K562 (cell line): ENCODE measurements at regions not wholly inside any gene's neighbourhood (a gene's known extent, or its start where the extent isn't known, plus 50 kb on each side); places are given as distances from the start of the nearest gene placed in this dataset.

ENCODE experiments used
- ATAC-seq: fragments of 200-7000 bp; cut with Tn5 transposase; 3 replicates; pipeline ENCODE4 v1.9.1; 2020; ENCODE audit warnings: moderate library complexity
- BruUV-seq: library from RNA; stranded (reverse); fragments of 400-500 nt; replicated peaks from 2 replicates; lab custom pipeline; 2021; lab: Mats Ljungman, UMichigan
- CTCF ChIA-PET: fragments of 300-600 bp; formaldehyde crosslinking; extraction: SDS; loops from one replicate; lab custom pipeline; 2021; ENCODE audit warnings: low intra/inter-chr PET ratio; lab: Yijun Ruan, JAX
- POLR2A ChIA-PET: fragments of 300-600, 350-650 bp; sonication (Branson Sonifier 250); formaldehyde crosslinking; extraction: SDS; loops from one replicate; lab custom pipeline; 2021; ENCODE audit warnings: antibody characterized with exemption, inconsistent platforms; lab: Yijun Ruan, JAX
- DNase-seq, 4 experiments: peaks; one replicate each; pipeline versions ENCODE4 v3.0.0 to v3.0.0-alpha.2; 2011 to 2018; ENCODE audit warnings: low spot score in 3 of 4, mixed read lengths in 3 of 4; ENCODE audit errors: extremely low read depth in 1 of 4
- FAIRE-seq: peaks from 2 replicates; lab custom pipeline; 2011; peaks lifted over from hg19 to GRCh38; lab: Jason Lieb, UNC
- H2AFZ ChIP-seq: 2 replicates; pipeline ENCODE4 v1.6.0; 2011; ENCODE audit warnings: low read depth, low read length, control low read depth, inconsistent platforms
- H3K27ac ChIP-seq: fragments of 200-600 bp; 3 replicates; pipeline ENCODE4 v1.8.0; 2011; ENCODE audit warnings: low read depth, mild to moderate bottlenecking, control low read depth, inconsistent platforms, low read length, moderate library complexity, mixed read lengths; ENCODE audit errors: extremely low read depth
- H3K27me3 ChIP-seq, 2 experiments: fragments of 300-600 bp in 1 of 2; 2 replicates in 1 of 2; 3 replicates in 1 of 2; pipeline versions ENCODE4 v1.6.0 to v1.8.0; 2011; ENCODE audit warnings: inconsistent platforms in 2 of 2, low read length in 2 of 2, mild to moderate bottlenecking in 1 of 2, mixed read lengths in 1 of 2, moderate library complexity in 1 of 2; ENCODE audit not compliant: control insufficient read depth in 2 of 2, insufficient read depth in 2 of 2
- H3K36me3 ChIP-seq: fragments of 300-600 bp; 3 replicates; pipeline ENCODE4 v1.8.0; 2011; ENCODE audit warnings: mild to moderate bottlenecking, low read length, inconsistent platforms; ENCODE audit not compliant: control insufficient read depth, insufficient read depth
- H3K4me1 ChIP-seq, 2 experiments: fragments of 200-600 bp in 1 of 2; replicated peaks in 1 of 2; 2 replicates in 1 of 2; 3 replicates in 1 of 2; pipeline versions ENCODE4 v1.5.1 to v1.8.0; 2011; ENCODE audit warnings: inconsistent platforms in 2 of 2, low read length in 2 of 2, mild to moderate bottlenecking in 1 of 2, mixed read lengths in 1 of 2, moderate library complexity in 1 of 2; ENCODE audit not compliant: control insufficient read depth in 2 of 2, insufficient read depth in 2 of 2
- H3K4me2 ChIP-seq: 2 replicates; pipeline ENCODE4 v1.6.1; 2011; ENCODE audit warnings: low read length, control low read depth, inconsistent platforms, mixed read lengths; ENCODE audit not compliant: insufficient read depth
- H3K4me3 ChIP-seq: fragments of 200-600 bp; sonication (generic), shearing (Covaris generic); 2 replicates; pipeline ENCODE4 v1.5.1; 2016; ENCODE audit warnings: control low read depth, inconsistent platforms
- H3K79me2 ChIP-seq: fragments of 200-600 bp; 3 replicates; pipeline ENCODE4 v1.8.0; 2011; ENCODE audit warnings: low read length, inconsistent platforms; ENCODE audit not compliant: control insufficient read depth, insufficient read depth
- H3K9ac ChIP-seq, 2 experiments: 2 replicates each; pipeline versions ENCODE4 v1.6.0 to v1.6.1; 2011; ENCODE audit warnings: low read depth in 2 of 2, low read length in 2 of 2, control low read depth in 1 of 2, inconsistent platforms in 1 of 2, mild to moderate bottlenecking in 1 of 2, mixed read lengths in 1 of 2; ENCODE audit not compliant: insufficient read depth in 1 of 2
- H3K9me1 ChIP-seq: one replicate; pipeline ENCODE4 v1.6.0; 2011; ENCODE audit warnings: inconsistent platforms, mild to moderate bottlenecking, low read length, moderate library complexity; ENCODE audit not compliant: control insufficient read depth, insufficient read depth
- H3K9me3 ChIP-seq: replicated peaks from 2 replicates; pipeline ENCODE4 v1.5.1; 2011; ENCODE audit warnings: low read depth, low read length, inconsistent platforms; ENCODE audit not compliant: control insufficient read depth, insufficient read depth
- H4K20me1 ChIP-seq: replicated peaks from 2 replicates; pipeline ENCODE4 v1.6.1; 2011; ENCODE audit warnings: low read length, inconsistent platforms, mixed read lengths; ENCODE audit not compliant: control insufficient read depth, insufficient read depth
- ATF1 ChIP-seq, 2 experiments: fragments of 450-650 bp in 1 of 2; IDR thresholded peaks; 2 replicates each; pipeline ENCODE4 v1.6.1; 2016; ENCODE audit warnings: missing compliant biosample characterization in 1 of 2, missing genetic modification characterization in 1 of 2
- SETDB1 ChIP-seq: IDR thresholded peaks from one replicate; pipeline ENCODE4 v1.6.1; 2012; ENCODE audit warnings: low read length, control low read depth, inconsistent platforms
- THRB ChIP-seq: fragments of 450-650 bp; formaldehyde crosslinking; conservative IDR thresholded peaks from 2 replicates; pipeline ENCODE4 v1.4.0; 2022; ENCODE audit warnings: mild to moderate bottlenecking, missing genetic modification characterization
- XRCC5 ChIP-seq: fragments of 200-400 bp; formaldehyde crosslinking; IDR thresholded peaks from 2 replicates; pipeline ENCODE4 v1.6.1; 2017; ENCODE audit warnings: low read depth, mild to moderate bottlenecking, low read length
- WGBS: fragments of 100-300 bp; shearing (Covaris generic); methylation state at CpG from one replicate; pipeline ENCODE4 v1.1.6; 2016; ENCODE audit warnings: low coverage, mixed read lengths; ENCODE audit not compliant: insufficient coverage; ENCODE audit errors: missing lambda C conversion rate; 5-methylcytosine and 5-hydroxymethylcytosine counted together
- in situ Hi-C: fragments of 300-500 bp; cut with MboI; formaldehyde crosslinking; loops from 4 replicates; pipeline ENCODE4 v1.15.0; 2018; ENCODE audit warnings: inconsistent platforms, mixed read lengths
- intact Hi-C: fragments of 100-400 bp; cut with micrococcal nuclease; formaldehyde crosslinking; loops from 2 replicates; pipeline ENCODE4 v1.14.2; 2022

DNA sequence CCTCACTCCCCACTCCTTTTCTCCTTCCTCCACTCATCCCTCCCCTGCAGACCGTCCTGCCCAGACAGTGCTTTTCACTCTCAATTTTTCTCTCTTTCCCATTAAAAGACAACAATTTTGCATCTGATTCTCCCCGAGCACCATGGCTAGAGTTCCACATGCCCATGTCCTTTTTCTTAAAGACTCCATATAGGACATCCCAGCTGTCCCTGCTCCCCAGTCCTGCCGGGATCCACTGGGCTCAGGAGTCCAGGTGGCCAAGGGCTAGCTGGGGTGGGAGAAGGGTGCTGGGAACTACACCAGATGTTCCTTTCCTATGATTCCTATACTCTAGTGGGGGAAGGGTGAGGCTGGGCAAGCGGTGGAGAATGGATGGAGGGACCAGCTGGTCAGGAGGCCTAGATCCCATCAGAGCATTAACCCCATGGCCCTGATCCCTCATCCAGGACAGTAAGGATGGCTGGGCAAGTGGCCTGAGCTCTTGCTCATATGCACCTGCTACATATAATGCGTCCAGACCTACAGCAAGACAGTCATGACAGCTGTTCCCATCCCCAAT is 52.8 kb upstream of the RMDN2 start:
- CTCF ChIA-PET = no interaction called here
- Histone ChIP-seq H3K4me1 (no peaks in the 10 kb centered on the region; a peak in 1 of 5 replicates), H3K36me3 (no peaks in the 10 kb centered on the region), H3K79me2 (no peaks in the 10 kb centered on the region), H4K20me1 (peaks cover 3% of the 10 kb centered on the region; the same call in 1 of the 2 replicates), H3K4me2 (no peak overlapping the region), H3K9me3 (no peaks in the 10 kb centered on the region), H3K27me3 (peaks cover 27 to 48% of the 10 kb centered on the region in 2 experiments; a peak in 4 of 5 replicates), H3K9ac (no peak overlapping the region), H3K27ac (no peak overlapping the region), H3K4me3 (no peak overlapping the region), H2AFZ (no peak overlapping the region), H3K9me1 (no peaks in the 10 kb centered on the region)
- no peak for ATAC-seq
- intact Hi-C loops (loop anchor here (10.0 kb wide), 1 partner anchor 707 kb away; no protein-coding TSS in a partner anchor), in situ Hi-C loops (loop anchor here (10.0 kb wide), 1 partner anchor 717 kb away; the partner anchor contains the start of gene EIF2AK2)
- 6% methylated on average over 5 of the region's 5 CpGs for WGBS
- BruUV-seq = no TSS peak
- POLR2A ChIA-PET = interaction anchor here (0.6 kb wide), 1 partner anchor 92 kb away, joined by 3 read pairs; no protein-coding TSS in a partner anchor
- TF ChIP-seq XRCC5 = no peak
- DNase-seq = no peak
- no peak for FAIRE-seq

DNA sequence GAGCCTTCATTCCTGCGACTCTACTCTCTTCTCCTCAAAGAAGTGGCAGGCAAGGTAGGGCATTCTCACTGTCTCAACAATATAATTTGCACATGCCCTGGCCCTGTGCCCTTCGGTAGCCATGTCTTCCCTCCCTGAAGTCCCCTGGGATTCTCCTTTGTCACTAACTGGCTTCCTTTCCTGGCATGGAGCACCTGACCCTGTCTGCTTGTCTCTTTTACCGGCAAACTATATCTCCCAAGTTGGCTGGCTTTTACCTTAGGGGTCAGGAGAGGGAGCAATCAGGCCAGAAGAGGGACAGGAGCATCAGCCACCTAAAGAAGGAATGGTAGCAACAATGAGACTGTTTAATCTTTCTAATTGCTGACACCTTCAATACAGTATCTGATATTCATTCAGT is 51.9 kb upstream of the RMDN2 start:
- Histone ChIP-seq H3K9me3 (no peaks in the 10 kb centered on the region), H3K27ac (no peak overlapping the region), H2AFZ (no peak overlapping the region), H3K27me3 (peaks cover 25 to 48% of the 10 kb centered on the region in 2 experiments; a peak in 4 of 5 replicates), H4K20me1 (peaks cover 3% of the 10 kb centered on the region; the same call in 1 of the 2 replicates), H3K4me3 (no peak overlapping the region), H3K36me3 (no peaks in the 10 kb centered on the region), H3K4me1 (no peaks in the 10 kb centered on the region; a peak in 1 of 5 replicates), H3K9me1 (no peaks in the 10 kb centered on the region), H3K4me2 (no peak overlapping the region), H3K79me2 (no peaks in the 10 kb centered on the region), H3K9ac (no peak overlapping the region)
- no TSS peak for BruUV-seq
- ChIA-PET POLR2A (no interaction called here), CTCF (no interaction called here)
- ATAC-seq (no peak), FAIRE-seq (no peak), DNase-seq (no peak)
- in situ Hi-C loops = loop anchor here (10.0 kb wide), 1 partner anchor 718 kb away; the partner anchor contains the start of gene EIF2AK2
- TF ChIP-seq THRB (CRISPR knock-in tag) (no peak), SETDB1 (no peak), ATF1 (CRISPR knock-in tag; IDR thresholded peaks at IDR 0.05) (no peak), ATF1 (tag; IDR thresholded peaks at IDR 0.05) (no peak)
- WGBS = 0% methylated on average over 3 of the region's 3 CpGs
- intact Hi-C loops = loop anchor here (10.0 kb wide), 1 partner anchor 708 kb away; no protein-coding TSS in a partner anchor
